Calu3 (cell line): ENCODE measurements at regions not wholly inside any gene's neighbourhood (a gene's known extent, or its start where the extent isn't known, plus 50 kb on each side); places are given as distances from the start of the nearest gene placed in this dataset.

ENCODE experiments used
- BruUV-seq: library from RNA; stranded (reverse); fragments of 400-500 nt; replicated peaks from 2 replicates; lab custom pipeline; 2021; lab: Mats Ljungman, UMichigan
- CTCF ChIA-PET: fragments of 300-600 bp; sonication (Branson Sonifier 250); formaldehyde crosslinking; loops from one replicate; lab custom pipeline; 2022; ENCODE audit warnings: antibody characterized with exemption; lab: Charles Lee
- DNase-seq: peaks from one replicate; pipeline ENCODE4 v3.0.0; 2022
- H3K27ac Mint-ChIP-seq: one replicate; pipeline ENCODE4 v1.8.0; 2022; ENCODE audit warnings: mixed read lengths; ENCODE audit not compliant: unreplicated experiment
- H3K27me3 Mint-ChIP-seq: one replicate; pipeline ENCODE4 v1.8.0; 2022; ENCODE audit warnings: mixed read lengths; ENCODE audit not compliant: unreplicated experiment
- H3K36me3 Mint-ChIP-seq: one replicate; pipeline ENCODE4 v1.8.0; 2022; ENCODE audit warnings: mild to moderate bottlenecking, moderate library complexity, mixed read lengths; ENCODE audit not compliant: insufficient read depth, unreplicated experiment
- H3K4me1 Mint-ChIP-seq: one replicate; pipeline ENCODE4 v1.8.0; 2022; ENCODE audit warnings: mild to moderate bottlenecking, low read depth, mixed read lengths; ENCODE audit not compliant: unreplicated experiment
- H3K4me3 Mint-ChIP-seq: one replicate; pipeline ENCODE4 v1.8.0; 2022; ENCODE audit warnings: mild to moderate bottlenecking, low read depth, moderate library complexity, mixed read lengths; ENCODE audit not compliant: unreplicated experiment
- H3K9me3 Mint-ChIP-seq: one replicate; pipeline ENCODE4 v1.8.0; 2022; ENCODE audit warnings: low read depth, mixed read lengths; ENCODE audit not compliant: unreplicated experiment
- CTCF ChIP-seq: fragments of 200-600 bp; IDR thresholded peaks from one replicate; pipeline ENCODE4 v1.8.0; 2022; ENCODE audit warnings: antibody characterized with exemption; ENCODE audit not compliant: unreplicated experiment
- intact Hi-C: fragments of 100-400 bp; cut with micrococcal nuclease; formaldehyde crosslinking; loops from one replicate; pipeline ENCODE4 v1.10.0; 2022; ENCODE audit not compliant: unreplicated experiment

GRCh38 chr5:111977436-111977829, 220.4 kb upstream of the NREP start:
- no peaks in the 10 kb centered on the region for H3K4me1 Mint-ChIP-seq
- intact Hi-C loops: no loop called here
- no peak overlapping the region for H3K27ac Mint-ChIP-seq

GRCh38 chr5:111976705-111977435, 219.9 kb upstream of the NREP start:
- CTCF ChIA-PET: no interaction called here
- Mint-ChIP-seq H3K27ac (no peak overlapping the region), H3K27me3 (peaks cover 14% of the 10 kb centered on the region), H3K4me1 (no peaks in the 10 kb centered on the region), H3K36me3 (no peaks in the 10 kb centered on the region), H3K9me3 (no peaks in the 10 kb centered on the region), H3K4me3 (no peak overlapping the region)
- BruUV-seq: no TSS peak
- no peak for TF ChIP-seq CTCF
- intact Hi-C loops: no loop called here
- DNase-seq: no peak

More at GRCh38 chr5:111977436-111977829, 220.4 kb upstream of the NREP start:
- Mint-ChIP-seq H3K4me3 (no peak overlapping the region), H3K36me3 (no peaks in the 10 kb centered on the region), H3K9me3 (no peaks in the 10 kb centered on the region), H3K27me3 (peaks cover 14% of the 10 kb centered on the region)
- DNase-seq: no peak
- no peak for TF ChIP-seq CTCF
- CTCF ChIA-PET: no interaction called here
- no TSS peak for BruUV-seq

GRCh38 chr5:111975133-111975532, 218.1 kb upstream of the NREP start:
- peaks cover 14% of the 10 kb centered on the region for H3K27me3 Mint-ChIP-seq
- intact Hi-C loops: no loop called here
- H3K4me3 Mint-ChIP-seq: no peak overlapping the region
- no peak for DNase-seq
- no peaks in the 10 kb centered on the region for H3K9me3 Mint-ChIP-seq
- CTCF ChIA-PET: no interaction called here
- no TSS peak for BruUV-seq
- H3K4me1 Mint-ChIP-seq: no peaks in the 10 kb centered on the region
- no peak for TF ChIP-seq CTCF
- no peak overlapping the region for H3K27ac Mint-ChIP-seq
- H3K36me3 Mint-ChIP-seq: no peaks in the 10 kb centered on the region

GRCh38 chr5:111973961-111974360, 217.0 kb upstream of the NREP start:
- no peaks in the 10 kb centered on the region for H3K4me1 Mint-ChIP-seq
- no peak for TF ChIP-seq CTCF
- intact Hi-C loops: no loop called here
- peaks cover 14% of the 10 kb centered on the region for H3K27me3 Mint-ChIP-seq
- no peak for DNase-seq
- H3K9me3 Mint-ChIP-seq: no peaks in the 10 kb centered on the region
- CTCF ChIA-PET: no interaction called here
- H3K36me3 Mint-ChIP-seq: no peaks in the 10 kb centered on the region
- H3K4me3 Mint-ChIP-seq: no peak overlapping the region
- no peak overlapping the region for H3K27ac Mint-ChIP-seq
- BruUV-seq: no TSS peak
